ENCODE measurements at regions not wholly inside any gene's neighbourhood (a gene's known extent, or its start where the extent isn't known, plus 50 kb on each side); places are given as distances from the start of the nearest gene placed in this dataset.

- no peak for DNase-seq (ENCODE audit: extremely low spot score, unreplicated experiment)
Measured at GRCh38 chr3:55207744-55208143, 279.4 kb downstream of the WNT5A start.

GRCh38 chr3:55205990-55206389 is 278.1 kb upstream of the LRTM1 start:
- no peaks in the 10 kb centered on the region for H3K36me3 Mint-ChIP-seq (ENCODE audit: unreplicated experiment)
- H3K27ac Mint-ChIP-seq (ENCODE audit: unreplicated experiment), result no peak overlapping the region
- DNase-seq (ENCODE audit: extremely low spot score, unreplicated experiment), result no peak
- no peak for TF ChIP-seq CTCF (IDR thresholded peaks at IDR 0.05)
- H3K27me3 Mint-ChIP-seq (ENCODE audit: unreplicated experiment), result no peaks in the 10 kb centered on the region
- H3K4me1 Mint-ChIP-seq (ENCODE audit: unreplicated experiment), result peaks cover 11% of the 10 kb centered on the region
- peaks cover 7% of the 10 kb centered on the region for H3K9me3 Mint-ChIP-seq (ENCODE audit: unreplicated experiment)
- no peak overlapping the region for H3K4me3 Mint-ChIP-seq (ENCODE audit: unreplicated experiment)

More at GRCh38 chr3:55207744-55208143, 279.4 kb downstream of the WNT5A start:
- H3K9me3 Mint-ChIP-seq (ENCODE audit: unreplicated experiment), result peaks cover 7% of the 10 kb centered on the region
- H3K4me1 Mint-ChIP-seq (ENCODE audit: unreplicated experiment), result peaks cover 4% of the 10 kb centered on the region
- H3K27ac Mint-ChIP-seq (ENCODE audit: unreplicated experiment), result no peak overlapping the region
- H3K36me3 Mint-ChIP-seq (ENCODE audit: unreplicated experiment), result no peaks in the 10 kb centered on the region
- no peak for TF ChIP-seq CTCF (IDR thresholded peaks at IDR 0.05)
- peaks cover 6% of the 10 kb centered on the region for H3K27me3 Mint-ChIP-seq (ENCODE audit: unreplicated experiment)
- no peak overlapping the region for H3K4me3 Mint-ChIP-seq (ENCODE audit: unreplicated experiment)

- H3K27me3 Mint-ChIP-seq (ENCODE audit: unreplicated experiment), result no peaks in the 10 kb centered on the region
- no peak for TF ChIP-seq CTCF (IDR thresholded peaks at IDR 0.05)
- no peak for DNase-seq (ENCODE audit: extremely low spot score, unreplicated experiment)
- no peak overlapping the region for H3K4me3 Mint-ChIP-seq (ENCODE audit: unreplicated experiment)
- H3K4me1 Mint-ChIP-seq (ENCODE audit: unreplicated experiment), result peaks cover 11% of the 10 kb centered on the region
- H3K9me3 Mint-ChIP-seq (ENCODE audit: unreplicated experiment), result no peaks in the 10 kb centered on the region
- H3K36me3 Mint-ChIP-seq (ENCODE audit: unreplicated experiment), result no peaks in the 10 kb centered on the region
- H3K27ac Mint-ChIP-seq (ENCODE audit: unreplicated experiment), result no peak overlapping the region
Measured at GRCh38 chr3:55204417-55204816, 276.6 kb upstream of the LRTM1 start.

GRCh38 chr3:55203546-55203945 is 275.7 kb upstream of the LRTM1 start:
- H3K4me1 Mint-ChIP-seq (ENCODE audit: unreplicated experiment), result peaks cover 11% of the 10 kb centered on the region
- H3K27me3 Mint-ChIP-seq (ENCODE audit: unreplicated experiment), result no peaks in the 10 kb centered on the region
- no peaks in the 10 kb centered on the region for H3K9me3 Mint-ChIP-seq (ENCODE audit: unreplicated experiment)
- no peak overlapping the region for H3K4me3 Mint-ChIP-seq (ENCODE audit: unreplicated experiment)
- no peaks in the 10 kb centered on the region for H3K36me3 Mint-ChIP-seq (ENCODE audit: unreplicated experiment)
- no peak overlapping the region for H3K27ac Mint-ChIP-seq (ENCODE audit: unreplicated experiment)
- no peak for DNase-seq (ENCODE audit: extremely low spot score, unreplicated experiment)
- TF ChIP-seq CTCF (IDR thresholded peaks at IDR 0.05), result no peak

- no peak for TF ChIP-seq CTCF (IDR thresholded peaks at IDR 0.05)
- peaks cover 11% of the 10 kb centered on the region for H3K4me1 Mint-ChIP-seq (ENCODE audit: unreplicated experiment)
- H3K27ac Mint-ChIP-seq (ENCODE audit: unreplicated experiment), result no peak overlapping the region
- H3K27me3 Mint-ChIP-seq (ENCODE audit: unreplicated experiment), result no peaks in the 10 kb centered on the region
- H3K9me3 Mint-ChIP-seq (ENCODE audit: unreplicated experiment), result no peaks in the 10 kb centered on the region
- no peaks in the 10 kb centered on the region for H3K36me3 Mint-ChIP-seq (ENCODE audit: unreplicated experiment)
- no peak for DNase-seq (ENCODE audit: extremely low spot score, unreplicated experiment)
- H3K4me3 Mint-ChIP-seq (ENCODE audit: unreplicated experiment), result no peak overlapping the region
Measured at GRCh38 chr3:55203006-55203405, 275.1 kb upstream of the LRTM1 start.

All from osteocyte (in vitro differentiated cells).